IPS DF 6.9 (cell line): ENCODE measurements at regions not wholly inside any gene's neighbourhood (a gene's known extent, or its start where the extent isn't known, plus 50 kb on each side); places are given as distances from the start of the nearest gene placed in this dataset.

Experiments used
- DNase-seq: peaks from one replicate; pipeline ENCODE4 v3.0.0-alpha.2; 2013; ENCODE audit warnings: low read depth, low spot score
- H3K27ac ChIP-seq: one replicate; pipeline ENCODE4 v1.5.1; 2013; ENCODE audit warnings: low read length, control low read depth
- H3K27me3 ChIP-seq: 2 replicates; pipeline ENCODE4 v1.6.1; 2013; ENCODE audit warnings: mild to moderate bottlenecking, low read length; ENCODE audit not compliant: control insufficient read depth, insufficient read depth
- H3K36me3 ChIP-seq: 2 replicates; pipeline ENCODE4 v1.6.1; 2013; ENCODE audit warnings: low read length; ENCODE audit not compliant: control insufficient read depth, insufficient read depth
- H3K4me1 ChIP-seq: 2 replicates; pipeline ENCODE4 v1.6.1; 2013; ENCODE audit warnings: low read length; ENCODE audit not compliant: control insufficient read depth, insufficient read depth
- H3K4me3 ChIP-seq: 2 replicates; pipeline ENCODE4 v1.5.1; 2013; ENCODE audit warnings: mild to moderate bottlenecking, low read length
- H3K9me3 ChIP-seq: 2 replicates; pipeline ENCODE4 v1.6.1; 2013; ENCODE audit warnings: low read length, inconsistent platforms; ENCODE audit not compliant: control insufficient read depth, insufficient read depth
- WGBS: extraction: QIAGEN DNeasy Blood & Tissue Kit; methylation state at CpG from one replicate; pipeline ENCODE4 v1.1.7; 2013; ENCODE audit warnings: mixed read lengths, missing lambda C conversion rate; ENCODE audit not compliant: insufficient read length, insufficient coverage; 5-methylcytosine and 5-hydroxymethylcytosine counted together

GRCh38 chr5:107058803-107059202, 611.9 kb downstream of the EFNA5 start:
- no peak overlapping the region for H3K27ac ChIP-seq
- no peaks in the 10 kb centered on the region for H3K27me3 ChIP-seq
- no peaks in the 10 kb centered on the region for H3K9me3 ChIP-seq
- no peaks in the 10 kb centered on the region for H3K36me3 ChIP-seq
- DNase-seq = no peak
- H3K4me1 ChIP-seq = no peaks in the 10 kb centered on the region
- no CpG with 5 or more reads among the region's 3 CpGs for WGBS
- no peak overlapping the region for H3K4me3 ChIP-seq

GRCh38 chr5:107058235-107058634, 612.5 kb downstream of the EFNA5 start:
- H3K9me3 ChIP-seq = no peaks in the 10 kb centered on the region
- no peak for DNase-seq
- no CpG with 5 or more reads among the region's 1 CpG for WGBS
- H3K4me1 ChIP-seq = no peaks in the 10 kb centered on the region
- no peaks in the 10 kb centered on the region for H3K36me3 ChIP-seq
- H3K27me3 ChIP-seq = no peaks in the 10 kb centered on the region
- no peak overlapping the region for H3K4me3 ChIP-seq
- no peak overlapping the region for H3K27ac ChIP-seq

GRCh38 chr5:107056278-107056677, 614.5 kb downstream of the EFNA5 start:
- H3K27ac ChIP-seq = no peak overlapping the region
- WGBS = no CpG with 5 or more reads among the region's 2 CpGs
- H3K4me1 ChIP-seq = no peaks in the 10 kb centered on the region
- no peaks in the 10 kb centered on the region for H3K27me3 ChIP-seq
- no peaks in the 10 kb centered on the region for H3K9me3 ChIP-seq
- no peak overlapping the region for H3K4me3 ChIP-seq
- DNase-seq = no peak
- no peaks in the 10 kb centered on the region for H3K36me3 ChIP-seq

GRCh38 chr5:107047048-107047447, 623.7 kb downstream of the EFNA5 start:
- H3K4me1 ChIP-seq = no peaks in the 10 kb centered on the region
- H3K9me3 ChIP-seq = no peaks in the 10 kb centered on the region
- WGBS = no CpG with 5 or more reads among the region's 2 CpGs
- DNase-seq = no peak
- no peaks in the 10 kb centered on the region for H3K36me3 ChIP-seq
- H3K27ac ChIP-seq = no peak overlapping the region
- H3K27me3 ChIP-seq = no peaks in the 10 kb centered on the region
- no peak overlapping the region for H3K4me3 ChIP-seq

- no CpG with 5 or more reads among the region's 1 CpG for WGBS
- Histone ChIP-seq H3K27ac (no peak overlapping the region), H3K36me3 (no peaks in the 10 kb centered on the region), H3K27me3 (no peaks in the 10 kb centered on the region), H3K4me3 (no peak overlapping the region), H3K4me1 (no peaks in the 10 kb centered on the region), H3K9me3 (no peaks in the 10 kb centered on the region)
- DNase-seq = no peak
Measured at GRCh38 chr5:107043665-107044064, 627.1 kb downstream of the EFNA5 start.

- H3K9me3 ChIP-seq = no peaks in the 10 kb centered on the region
- H3K27me3 ChIP-seq = no peaks in the 10 kb centered on the region
- H3K27ac ChIP-seq = no peak overlapping the region
- no peak for DNase-seq
- H3K4me3 ChIP-seq = no peak overlapping the region
- H3K36me3 ChIP-seq = no peaks in the 10 kb centered on the region
- no peaks in the 10 kb centered on the region for H3K4me1 ChIP-seq
Measured at GRCh38 chr5:107040907-107041306, 629.8 kb downstream of the EFNA5 start.

GRCh38 chr5:107032629-107033028, 638.1 kb downstream of the EFNA5 start:
- Histone ChIP-seq H3K36me3 (no peaks in the 10 kb centered on the region), H3K9me3 (no peaks in the 10 kb centered on the region), H3K4me1 (no peaks in the 10 kb centered on the region), H3K27me3 (no peaks in the 10 kb centered on the region), H3K4me3 (no peak overlapping the region), H3K27ac (no peak overlapping the region)
- no peak for DNase-seq

- Histone ChIP-seq H3K27ac (no peak overlapping the region), H3K4me1 (no peaks in the 10 kb centered on the region), H3K27me3 (no peaks in the 10 kb centered on the region), H3K9me3 (no peaks in the 10 kb centered on the region), H3K4me3 (no peak overlapping the region), H3K36me3 (no peaks in the 10 kb centered on the region)
- no peak for DNase-seq
- WGBS = no CpG with 5 or more reads among the region's 2 CpGs
Measured at GRCh38 chr5:107028938-107029337, 641.8 kb downstream of the EFNA5 start.

- no peak overlapping the region for H3K4me3 ChIP-seq
- no peaks in the 10 kb centered on the region for H3K4me1 ChIP-seq
- no CpG with 5 or more reads among the region's 3 CpGs for WGBS
- H3K27me3 ChIP-seq = no peaks in the 10 kb centered on the region
- H3K36me3 ChIP-seq = no peaks in the 10 kb centered on the region
- no peak overlapping the region for H3K27ac ChIP-seq
- no peak for DNase-seq
- no peaks in the 10 kb centered on the region for H3K9me3 ChIP-seq
Measured at GRCh38 chr5:107025712-107026497, 644.8 kb downstream of the EFNA5 start.

GRCh38 chr5:107023732-107024131, 647.0 kb downstream of the EFNA5 start:
- H3K4me1 ChIP-seq = no peaks in the 10 kb centered on the region
- no peaks in the 10 kb centered on the region for H3K36me3 ChIP-seq
- no peaks in the 10 kb centered on the region; the same call in 1 of the 2 replicates for H3K9me3 ChIP-seq
- no peak overlapping the region for H3K27ac ChIP-seq
- no peaks in the 10 kb centered on the region for H3K27me3 ChIP-seq
- no peak overlapping the region for H3K4me3 ChIP-seq
- no peak for DNase-seq

GRCh38 chr5:107021575-107021974, 649.2 kb downstream of the EFNA5 start:
- Histone ChIP-seq H3K27me3 (no peaks in the 10 kb centered on the region), H3K9me3 (no peaks in the 10 kb centered on the region; the same call in 1 of the 2 replicates), H3K27ac (no peak overlapping the region), H3K4me3 (no peak overlapping the region), H3K4me1 (no peaks in the 10 kb centered on the region), H3K36me3 (no peaks in the 10 kb centered on the region)
- WGBS = no CpG with 5 or more reads among the region's 2 CpGs
- DNase-seq = no peak
